GM23338 (cell line): ENCODE measurements at regions not wholly inside any gene's neighbourhood (a gene's known extent, or its start where the extent isn't known, plus 50 kb on each side); places are given as distances from the start of the nearest gene placed in this dataset.

Experiments
- CTCF ChIP-seq, 2 experiments: fragments of 200-600 bp in 1 of 2; sonication (generic) in 1 of 2; conservative IDR thresholded peaks; 2 replicates each; pipeline versions ENCODE4 v1.5.1 to v1.6.1; 2016 to 2017; ENCODE audit warnings: antibody characterized with exemption in 2 of 2, low read depth in 2 of 2, mild to moderate bottlenecking in 2 of 2, moderate library complexity in 1 of 2
- EZH2 ChIP-seq: fragments of 200-600 bp; sonication (generic); IDR thresholded peaks from one replicate; pipeline ENCODE4 v1.8.0; 2017; ENCODE audit warnings: antibody characterized with exemption, mild to moderate bottlenecking, low read depth; ENCODE audit not compliant: unreplicated experiment

DNA sequence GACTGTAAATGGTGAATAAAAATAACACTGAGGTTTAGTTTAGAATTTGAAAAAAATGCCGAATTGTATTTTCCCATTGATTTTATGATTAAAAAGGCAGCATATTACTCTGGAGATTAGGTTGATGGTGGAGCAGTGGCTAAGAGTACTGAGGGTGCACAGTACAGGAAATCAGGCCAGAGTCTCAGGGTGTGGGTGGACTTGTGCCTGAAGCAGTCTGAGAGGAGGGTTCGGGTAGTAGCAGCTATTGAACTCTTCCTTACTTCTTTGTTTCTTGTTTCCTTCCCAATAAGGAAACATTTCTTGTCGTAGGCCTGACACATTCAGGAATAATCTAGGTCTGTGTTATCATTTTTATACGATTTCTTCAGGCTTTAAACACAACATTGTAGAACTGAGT, 319.0 kb upstream of the MBL2 start:
- no peak for TF ChIP-seq EZH2
- no peak for TF ChIP-seq CTCF (conservative IDR thresholded peaks at IDR 0.05; ENCODE audit: low read depth in 2 of 2)
